BLaER1 (cell line): ENCODE measurements at regions not wholly inside any gene's neighbourhood (a gene's known extent, or its start where the extent isn't known, plus 50 kb on each side); places are given as distances from the start of the nearest gene placed in this dataset.

ENCODE experiments used
- H3K27ac ChIP-seq: shearing (Covaris generic); formaldehyde crosslinking; 2 replicates; pipeline ENCODE4 v1.8.1; 2022
- H3K27me3 ChIP-seq: shearing (Covaris generic); formaldehyde crosslinking; 2 replicates; pipeline ENCODE4 v1.8.1; 2022
- H3K36me3 ChIP-seq: shearing (Covaris generic); formaldehyde crosslinking; 2 replicates; pipeline ENCODE4 v1.8.1; 2022
- H3K4me1 ChIP-seq: shearing (Covaris generic); formaldehyde crosslinking; 2 replicates; pipeline ENCODE4 v1.8.1; 2022
- H3K4me2 ChIP-seq: shearing (Covaris generic); formaldehyde crosslinking; 2 replicates; pipeline ENCODE4 v1.8.1; 2022
- H3K4me3 ChIP-seq: shearing (Covaris generic); formaldehyde crosslinking; 2 replicates; pipeline ENCODE4 v1.8.1; 2022
- H3K9ac ChIP-seq: shearing (Covaris generic); formaldehyde crosslinking; 2 replicates; pipeline ENCODE4 v1.8.1; 2022
- H3K9me3 ChIP-seq: shearing (Covaris generic); formaldehyde crosslinking; 2 replicates; pipeline ENCODE4 v1.8.1; 2022
- H4K20me1 ChIP-seq: shearing (Covaris generic); formaldehyde crosslinking; 2 replicates; pipeline ENCODE4 v1.8.1; 2022
- Cebpa-rat ChIP-seq: shearing (Covaris generic); IDR thresholded peaks from 2 replicates; pipeline ENCODE4 v1.8.1; 2022

DNA sequence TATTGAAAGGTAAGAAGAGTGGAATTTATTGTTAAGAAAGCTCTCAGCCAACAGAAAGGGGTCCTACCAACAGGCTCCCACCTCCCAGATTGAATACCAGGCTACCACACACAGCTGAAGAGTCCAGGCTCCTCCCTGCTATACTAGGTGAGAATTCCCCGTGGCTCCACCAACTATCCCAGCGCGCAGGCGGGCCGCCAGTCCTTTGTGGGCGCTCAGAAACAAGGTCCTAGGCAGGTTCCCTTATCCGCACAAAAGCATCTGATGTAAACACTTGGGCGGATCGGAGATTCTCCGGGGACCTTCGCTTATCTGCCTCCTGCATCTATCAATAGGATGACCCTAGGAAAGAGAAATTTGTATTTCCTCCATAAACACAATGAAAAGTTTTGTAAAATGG lies 423.9 kb upstream of the ADGRL4 start:
- H4K20me1 ChIP-seq = no peaks in the 10 kb centered on the region
- H3K4me1 ChIP-seq = peaks cover 17% of the 10 kb centered on the region
- no peak for TF ChIP-seq Cebpa-rat
- H3K27ac ChIP-seq = no peak overlapping the region
- no peaks in the 10 kb centered on the region for H3K36me3 ChIP-seq
- H3K4me3 ChIP-seq = no peak overlapping the region
- no peaks in the 10 kb centered on the region for H3K9me3 ChIP-seq
- H3K4me2 ChIP-seq = no peak overlapping the region
- H3K9ac ChIP-seq = no peak overlapping the region
- no peaks in the 10 kb centered on the region for H3K27me3 ChIP-seq

DNA sequence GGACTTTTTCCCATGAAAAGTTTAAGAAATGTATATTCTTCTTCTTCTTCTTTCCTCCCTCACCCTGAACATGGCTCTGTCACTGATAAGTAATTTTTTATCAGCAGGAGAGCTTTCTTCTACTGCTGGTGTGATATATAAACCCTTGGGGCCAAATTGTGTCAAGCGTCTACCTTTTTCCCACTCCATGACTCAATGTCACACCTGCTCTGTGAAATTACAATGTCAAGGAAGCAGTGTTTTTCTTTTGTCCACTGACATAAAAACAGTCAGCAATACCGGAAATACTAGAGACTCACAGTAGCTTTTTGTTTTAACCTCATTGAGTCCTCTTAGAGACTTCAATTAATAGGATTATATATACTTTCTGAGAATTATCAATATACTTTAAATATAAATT lies 416.2 kb upstream of the ADGRL4 start:
- H3K36me3 ChIP-seq = no peaks in the 10 kb centered on the region
- no peak overlapping the region for H3K4me3 ChIP-seq
- H3K27me3 ChIP-seq = no peaks in the 10 kb centered on the region

DNA sequence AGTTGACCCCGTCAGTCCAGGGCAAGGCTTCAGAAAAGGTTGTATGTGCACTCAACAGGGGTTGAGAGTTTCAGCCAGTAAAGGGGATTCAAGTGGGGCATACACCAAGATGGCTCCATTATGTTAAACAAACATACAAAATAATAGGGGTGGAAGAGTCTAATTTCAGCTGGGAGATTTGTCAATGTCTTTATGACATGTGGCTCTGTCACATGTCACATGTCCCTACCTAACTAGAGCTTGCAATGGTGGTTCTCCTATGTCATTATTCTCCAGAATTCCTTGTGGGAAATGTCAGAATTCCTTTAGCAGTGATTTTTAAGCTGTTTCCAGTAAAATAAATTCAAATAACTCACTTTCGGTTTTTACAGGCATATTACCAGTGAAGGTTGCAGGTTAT lies 392.0 kb upstream of the ADGRL4 start:
- no peak for TF ChIP-seq Cebpa-rat
- H3K9me3 ChIP-seq = no peaks in the 10 kb centered on the region
- H3K4me3 ChIP-seq = no peak overlapping the region
- no peaks in the 10 kb centered on the region for H3K36me3 ChIP-seq
- H3K9ac ChIP-seq = no peak overlapping the region
- no peak overlapping the region for H3K4me2 ChIP-seq
- no peaks in the 10 kb centered on the region for H3K27me3 ChIP-seq
- H3K4me1 ChIP-seq = peaks cover 19% of the 10 kb centered on the region
- no peak overlapping the region for H3K27ac ChIP-seq
- no peaks in the 10 kb centered on the region for H4K20me1 ChIP-seq

More for the DNA sequence above, 416.2 kb upstream of the ADGRL4 start:
- no peaks in the 10 kb centered on the region for H3K4me1 ChIP-seq
- H3K27ac ChIP-seq = no peak overlapping the region
- no peaks in the 10 kb centered on the region for H4K20me1 ChIP-seq
- no peak overlapping the region for H3K9ac ChIP-seq
- H3K4me2 ChIP-seq = no peak overlapping the region
- TF ChIP-seq Cebpa-rat = no peak
- H3K9me3 ChIP-seq = no peaks in the 10 kb centered on the region

DNA sequence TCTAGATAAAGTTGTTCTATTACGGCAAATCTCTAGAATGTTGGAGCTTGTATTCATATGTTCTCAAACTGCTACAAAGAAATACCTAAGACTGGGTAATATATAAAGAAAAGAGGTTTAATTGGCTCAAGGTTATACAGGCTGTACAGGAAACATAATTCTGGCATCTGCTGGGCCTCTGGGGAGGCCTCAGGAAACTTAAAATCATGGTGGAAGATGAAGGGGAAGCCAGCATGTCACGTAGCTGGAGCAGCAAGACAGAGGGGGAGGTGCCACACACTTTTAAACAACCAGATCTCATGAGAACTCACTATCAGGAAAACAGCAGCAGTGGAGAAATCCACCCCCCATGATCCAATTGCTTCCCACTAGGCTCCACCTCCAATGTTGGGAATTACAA lies 390.4 kb upstream of the ADGRL4 start:
- H3K4me3 ChIP-seq = no peak overlapping the region
- peak overlapping the region; percentile 50 for H3K4me2 ChIP-seq
- H3K9ac ChIP-seq = no peak overlapping the region
- peaks cover 19% of the 10 kb centered on the region for H3K4me1 ChIP-seq
- no peak for TF ChIP-seq Cebpa-rat
- H3K27me3 ChIP-seq = no peaks in the 10 kb centered on the region
- 0 out of 2 replicates have a peak overlapping the region, but pooled peaks have one; percentile 4 for H3K27ac ChIP-seq
- H3K36me3 ChIP-seq = no peaks in the 10 kb centered on the region
- H4K20me1 ChIP-seq = no peaks in the 10 kb centered on the region
- H3K9me3 ChIP-seq = no peaks in the 10 kb centered on the region

DNA sequence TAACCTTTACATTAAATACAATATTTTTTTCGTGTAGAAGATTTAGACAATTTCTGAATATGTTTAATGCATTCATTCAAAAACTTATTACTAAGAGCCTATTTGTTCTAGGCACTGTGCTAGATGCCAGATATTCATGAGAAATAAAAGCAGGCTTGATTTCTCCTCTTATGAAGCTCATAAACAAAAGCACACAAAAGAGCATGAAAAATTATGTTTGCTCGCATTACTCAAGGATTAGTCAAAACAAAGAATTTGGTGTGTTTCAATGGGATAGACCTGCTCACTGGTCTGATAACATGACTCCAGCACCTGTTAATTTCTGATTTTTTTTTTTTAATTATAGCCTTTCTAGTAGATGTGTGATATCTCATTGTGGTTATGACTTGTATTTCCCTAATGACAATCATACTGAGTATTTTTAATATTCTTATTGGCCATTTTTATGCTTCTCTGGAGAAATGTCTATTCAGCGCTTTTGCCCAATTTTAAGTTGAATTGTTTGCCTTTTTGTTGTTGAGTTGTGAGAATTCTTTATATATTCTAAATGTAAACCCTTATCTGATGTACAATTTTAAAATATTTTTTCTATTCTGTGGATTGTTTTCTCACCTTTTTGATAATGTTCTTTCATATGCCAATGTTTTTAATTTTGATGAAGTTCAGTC lies 382.3 kb upstream of the ADGRL4 start:
- Histone ChIP-seq H3K9me3 (no peaks in the 10 kb centered on the region), H3K4me3 (no peak overlapping the region), H3K27me3 (no peaks in the 10 kb centered on the region), H3K4me1 (peaks cover 17% of the 10 kb centered on the region; the same call in 1 of the 2 replicates), H3K36me3 (no peaks in the 10 kb centered on the region), H4K20me1 (no peaks in the 10 kb centered on the region), H3K4me2 (no peak overlapping the region), H3K9ac (no peak overlapping the region), H3K27ac (no peak overlapping the region)
- TF ChIP-seq Cebpa-rat = no peak

DNA sequence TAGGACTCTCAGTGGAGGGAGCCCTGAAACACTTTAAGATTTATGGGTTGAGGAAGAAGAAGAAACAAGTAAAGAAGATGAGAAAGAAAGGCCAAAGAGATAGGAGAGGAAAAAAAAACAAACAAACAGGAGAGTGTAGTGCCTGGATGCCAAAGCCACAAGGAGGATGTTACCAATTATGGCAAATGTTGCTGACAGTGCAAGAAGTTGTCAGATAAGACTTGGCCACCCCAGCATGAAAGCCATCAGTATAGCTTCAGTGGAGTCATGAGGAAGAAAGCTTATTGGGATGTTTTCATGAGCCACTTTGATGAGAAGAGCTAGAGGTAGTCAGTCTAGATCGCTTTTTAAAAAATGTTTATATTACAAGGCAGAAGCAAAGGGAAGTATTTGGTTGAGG lies 380.2 kb upstream of the ADGRL4 start:
- Histone ChIP-seq H3K36me3 (no peaks in the 10 kb centered on the region), H3K27me3 (no peaks in the 10 kb centered on the region), H3K4me1 (peaks cover 17% of the 10 kb centered on the region; the same call in 1 of the 2 replicates), H3K4me3 (no peak overlapping the region), H3K27ac (no peak overlapping the region), H3K9ac (no peak overlapping the region), H3K9me3 (no peaks in the 10 kb centered on the region), H3K4me2 (no peak overlapping the region), H4K20me1 (no peaks in the 10 kb centered on the region)
- no peak for TF ChIP-seq Cebpa-rat

DNA sequence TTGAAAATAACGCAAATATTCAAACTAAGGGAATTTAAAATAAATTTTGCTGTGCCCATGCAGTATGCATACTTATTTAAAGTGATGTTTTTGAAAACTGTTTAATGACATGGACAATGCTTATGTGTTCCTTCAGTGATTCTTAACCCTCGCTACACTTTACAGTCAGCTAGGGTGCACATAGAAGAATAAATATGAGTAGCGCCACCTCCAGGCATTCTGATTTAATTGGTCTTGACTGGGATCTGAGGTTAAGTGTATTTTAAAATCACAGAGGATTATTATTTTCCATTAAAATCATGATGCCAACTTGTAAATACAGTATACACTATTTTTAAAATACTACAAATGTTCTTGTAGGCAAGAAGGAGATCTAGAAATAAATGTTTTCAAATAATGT lies 373.5 kb upstream of the ADGRL4 start:
- no peaks in the 10 kb centered on the region for H3K9me3 ChIP-seq
- no peaks in the 10 kb centered on the region for H3K27me3 ChIP-seq
- no peaks in the 10 kb centered on the region for H4K20me1 ChIP-seq
- TF ChIP-seq Cebpa-rat = no peak
- no peaks in the 10 kb centered on the region for H3K4me1 ChIP-seq
- no peak overlapping the region for H3K4me2 ChIP-seq
- no peak overlapping the region for H3K27ac ChIP-seq
- H3K4me3 ChIP-seq = no peak overlapping the region
- H3K9ac ChIP-seq = no peak overlapping the region
- H3K36me3 ChIP-seq = no peaks in the 10 kb centered on the region

DNA sequence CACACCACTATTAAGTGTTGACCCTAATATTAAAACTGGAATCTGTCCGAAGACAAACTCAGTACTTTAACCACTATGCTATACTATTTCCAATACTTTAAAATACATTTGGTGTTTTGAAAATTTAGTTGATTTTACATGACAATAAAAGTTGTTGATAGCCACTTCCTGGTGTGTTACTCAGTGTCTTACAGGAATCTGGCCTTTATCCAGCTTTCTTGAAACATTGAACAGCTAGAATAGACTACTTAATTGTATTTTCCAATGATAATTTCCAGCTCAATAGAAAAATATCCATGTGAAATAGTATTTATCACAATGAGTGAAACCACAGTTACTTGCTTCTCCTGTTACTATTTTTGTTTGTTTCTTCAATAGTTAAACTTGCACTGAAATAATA lies 369.6 kb upstream of the ADGRL4 start:
- TF ChIP-seq Cebpa-rat = no peak
- Histone ChIP-seq H3K9me3 (no peaks in the 10 kb centered on the region), H3K36me3 (no peaks in the 10 kb centered on the region), H3K4me1 (no peaks in the 10 kb centered on the region), H3K9ac (no peak overlapping the region), H3K27ac (no peak overlapping the region), H3K4me2 (no peak overlapping the region), H3K4me3 (no peak overlapping the region), H4K20me1 (no peaks in the 10 kb centered on the region), H3K27me3 (no peaks in the 10 kb centered on the region)

DNA sequence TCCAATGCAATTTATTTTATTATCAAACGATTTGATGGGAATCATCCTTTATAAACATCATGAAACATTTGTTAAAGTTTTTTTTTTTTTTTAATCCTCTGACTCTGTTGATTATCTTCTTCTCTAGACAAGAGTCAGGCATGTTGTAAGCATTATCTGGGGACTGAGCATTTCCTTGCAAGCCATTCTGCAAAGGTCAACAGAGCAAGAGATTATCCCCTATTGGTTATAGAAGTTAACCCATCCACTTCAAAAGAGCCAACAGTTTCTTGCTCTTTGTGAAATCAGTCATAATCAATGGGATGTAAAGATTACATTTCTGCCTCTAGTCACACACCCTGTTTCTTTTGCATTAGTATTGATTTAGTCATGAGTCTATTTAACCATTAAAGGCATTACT lies 368.8 kb upstream of the ADGRL4 start:
- Histone ChIP-seq H3K9ac (no peak overlapping the region), H3K4me3 (no peak overlapping the region), H3K9me3 (no peaks in the 10 kb centered on the region), H3K36me3 (no peaks in the 10 kb centered on the region), H3K27me3 (no peaks in the 10 kb centered on the region), H3K4me1 (no peaks in the 10 kb centered on the region), H3K27ac (no peak overlapping the region), H4K20me1 (no peaks in the 10 kb centered on the region), H3K4me2 (no peak overlapping the region)
- TF ChIP-seq Cebpa-rat = no peak

DNA sequence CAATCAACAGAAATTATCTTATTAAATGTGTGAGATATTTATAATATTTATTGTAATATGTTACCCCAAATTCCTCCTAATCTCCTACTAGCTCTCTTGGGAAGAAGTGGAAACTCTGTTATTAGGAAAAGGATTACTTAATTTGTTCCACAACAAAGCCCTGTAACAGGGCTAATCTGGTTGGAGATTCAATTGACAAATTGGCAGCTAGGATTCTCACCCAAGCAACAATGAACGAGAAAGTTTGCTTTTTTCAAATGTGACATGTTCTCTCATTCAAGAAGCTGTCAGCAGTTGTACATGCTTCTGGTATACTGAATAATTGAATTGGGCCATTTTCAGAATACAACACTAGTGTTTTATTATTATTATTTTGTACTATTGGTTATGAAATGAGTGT lies 367.9 kb upstream of the ADGRL4 start:
- H3K27me3 ChIP-seq = no peaks in the 10 kb centered on the region
- no peaks in the 10 kb centered on the region for H3K4me1 ChIP-seq
- no peak overlapping the region for H3K4me2 ChIP-seq

More for the DNA sequence above, 367.9 kb upstream of the ADGRL4 start:
- TF ChIP-seq Cebpa-rat = no peak
- H3K4me3 ChIP-seq = no peak overlapping the region
- no peaks in the 10 kb centered on the region for H3K9me3 ChIP-seq
- H4K20me1 ChIP-seq = no peaks in the 10 kb centered on the region
- no peaks in the 10 kb centered on the region for H3K36me3 ChIP-seq
- H3K27ac ChIP-seq = no peak overlapping the region
- no peak overlapping the region for H3K9ac ChIP-seq
